ENCODE measurements at regions not wholly inside any gene's neighbourhood (a gene's known extent, or its start where the extent isn't known, plus 50 kb on each side); places are given as distances from the start of the nearest gene placed in this dataset.
"Not testable (repeated sequence)": the region's sequence is repeated elsewhere in the genome, so short reads cannot be mapped to it uniquely, and the experiment has no call there.

DNA sequence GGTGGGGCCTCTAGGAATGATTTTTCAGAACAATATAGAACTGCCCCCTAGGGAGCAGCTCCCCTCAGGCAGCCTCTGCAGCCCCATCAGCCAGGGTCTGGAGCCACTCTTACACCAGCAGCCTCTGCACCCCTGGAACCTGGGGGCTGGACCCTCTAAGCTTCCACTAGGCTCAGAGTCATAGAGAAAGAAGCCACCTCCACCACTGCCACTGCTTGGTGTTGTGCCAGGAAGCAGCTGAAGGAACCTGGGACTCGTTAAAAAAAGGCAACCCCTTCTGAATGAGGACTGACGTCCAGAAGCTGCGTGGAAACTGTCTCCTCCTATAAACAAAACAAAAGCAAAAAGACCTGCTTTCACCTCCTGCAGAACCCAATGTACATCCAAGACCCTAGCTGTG lies 98.1 kb upstream of the HS6ST1 start:
- DNase-seq, result no peak

DNA sequence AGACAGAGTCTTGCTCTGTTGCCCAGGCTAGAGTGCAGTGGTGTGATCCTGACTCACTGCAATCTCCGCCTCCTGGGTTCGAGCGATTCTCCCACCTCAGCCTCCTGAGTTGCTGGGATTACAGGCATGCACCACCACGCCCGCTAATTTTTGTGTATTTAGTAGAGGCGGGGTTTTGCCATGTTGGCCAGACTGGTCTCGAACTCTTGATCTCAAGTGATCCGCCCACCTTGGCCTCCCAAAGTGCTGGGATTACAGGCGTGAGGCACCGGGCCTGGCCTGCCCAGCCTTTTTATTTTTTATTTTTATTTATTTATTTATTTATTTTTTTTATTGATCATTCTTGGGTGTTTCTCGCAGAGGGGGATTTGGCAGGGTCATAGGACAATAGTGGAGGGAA lies 98.6 kb upstream of the HS6ST1 start:
- DNase-seq, result not testable (repeated sequence)

DNA sequence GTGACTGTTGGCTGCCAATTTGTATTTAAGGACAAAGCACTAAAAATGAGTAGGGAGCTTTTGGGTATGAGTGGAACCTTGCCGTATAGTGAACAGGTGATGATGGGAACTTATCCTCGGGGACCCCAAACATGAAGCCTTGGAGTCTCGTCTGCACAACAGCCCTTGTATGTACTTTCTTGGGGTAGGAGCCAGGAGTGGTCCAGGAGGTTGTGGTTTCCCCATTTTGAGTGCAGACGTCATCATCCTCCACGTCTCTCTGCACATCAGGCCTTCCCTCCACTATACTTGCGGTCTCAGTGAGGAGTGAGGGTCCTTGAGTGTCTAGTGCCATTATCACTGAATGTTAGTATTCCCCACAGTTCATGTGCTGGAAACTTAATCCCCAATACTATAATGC lies 101.5 kb upstream of the HS6ST1 start:
- DNase-seq, result no peak

DNA sequence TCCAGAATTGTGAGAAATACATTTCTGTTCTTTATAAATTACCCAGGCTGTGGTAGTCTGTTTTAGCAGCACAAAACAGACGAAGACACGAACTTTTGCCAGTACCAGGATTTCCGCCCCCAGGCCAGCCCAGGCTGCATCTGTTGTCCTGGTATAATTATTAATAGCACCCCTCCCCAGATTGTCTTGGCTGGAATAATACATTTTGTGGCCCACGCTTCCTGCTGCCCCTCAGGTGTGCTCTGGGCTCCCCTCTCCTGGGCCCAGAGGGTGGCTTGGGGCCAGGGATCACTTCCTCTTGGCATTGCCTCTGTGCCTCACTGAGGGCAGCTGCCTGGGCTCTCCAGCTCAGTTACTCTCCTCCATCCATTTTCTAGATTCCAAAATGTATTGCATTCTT lies 102.1 kb upstream of the HS6ST1 start:
- DNase-seq, result no peak

DNA sequence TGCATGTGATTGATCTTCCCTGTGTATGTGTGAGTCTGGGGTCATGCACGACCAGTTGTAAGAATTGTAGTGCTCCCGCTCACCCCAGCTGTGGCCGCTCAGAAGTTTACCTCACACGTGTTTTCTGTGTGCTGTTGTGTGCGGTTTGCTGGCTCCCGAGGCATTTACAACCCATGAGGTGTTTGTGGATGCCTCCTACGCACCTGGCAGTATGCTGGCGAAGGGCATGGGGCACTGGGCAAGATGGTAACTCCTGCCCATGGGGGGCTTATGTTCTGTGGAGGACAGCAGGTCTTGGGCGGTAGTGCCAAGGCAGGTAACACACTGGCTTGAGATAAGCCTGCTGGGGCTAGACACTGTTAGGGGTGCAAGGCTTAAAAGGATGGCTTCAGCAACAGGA lies 102.6 kb upstream of the HS6ST1 start:
- no peak for DNase-seq

DNA sequence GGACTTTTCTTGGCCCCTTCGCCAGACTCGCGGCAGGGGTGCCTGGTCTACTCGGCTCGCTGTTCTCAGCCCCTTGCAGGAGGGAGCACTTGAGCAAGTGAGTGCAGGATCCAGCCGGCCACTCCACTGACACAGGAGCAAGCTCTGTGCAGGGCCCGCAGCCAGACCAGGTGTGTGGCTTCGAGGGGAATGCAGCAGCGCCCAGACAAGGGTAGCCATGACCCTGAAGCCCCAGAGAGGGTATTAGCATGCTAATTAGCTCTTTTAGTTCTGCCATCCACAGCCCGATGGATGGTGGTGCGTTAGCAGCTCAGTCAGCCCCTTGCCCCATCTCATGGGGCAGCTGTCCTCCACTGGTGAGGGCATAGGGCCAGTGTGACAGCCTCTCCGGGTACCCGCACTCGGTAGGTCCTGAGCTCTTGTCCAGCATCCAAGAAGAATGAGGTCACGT lies 103.2 kb upstream of the HS6ST1 start:
- DNase-seq, result no peak

DNA sequence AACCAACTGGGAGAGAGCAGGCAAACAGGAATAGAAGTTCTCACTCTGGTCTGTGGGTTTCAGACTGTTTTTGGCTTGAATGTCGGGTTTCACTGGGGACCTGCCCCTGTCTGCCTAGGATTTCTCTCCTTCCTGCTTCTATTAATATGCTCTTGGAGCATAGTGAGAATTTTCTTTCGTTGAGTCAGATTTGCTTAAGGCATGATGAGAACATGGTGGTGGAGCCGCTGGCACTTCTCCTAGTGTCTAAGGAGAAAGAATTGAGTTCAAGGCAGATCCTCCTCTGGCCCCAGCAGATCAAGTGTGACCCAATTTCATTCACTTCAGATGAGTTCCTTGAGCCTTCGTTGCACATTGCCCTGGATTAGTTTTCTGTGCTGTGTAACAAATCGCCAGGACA lies 103.9 kb upstream of the HS6ST1 start:
- no peak for DNase-seq

DNA sequence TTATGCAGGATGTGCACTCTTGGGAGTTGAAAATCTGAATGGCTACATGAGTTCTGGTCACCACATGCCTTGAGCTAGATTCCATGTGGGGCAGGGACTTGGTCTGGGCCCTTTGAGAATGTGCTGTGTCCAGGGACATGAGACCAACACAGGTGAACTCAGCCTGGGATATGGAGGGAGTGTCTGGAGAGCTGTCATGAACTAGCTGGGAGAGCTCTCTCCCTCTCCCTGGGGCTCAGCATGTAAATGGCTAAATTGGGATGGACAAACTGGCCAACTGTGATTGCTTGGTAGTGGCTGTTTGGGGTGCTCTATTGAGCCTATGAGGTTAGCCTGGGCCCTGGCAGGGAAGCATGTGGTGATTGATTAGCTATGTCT lies 105.1 kb upstream of the HS6ST1 start:
- no peak for DNase-seq

DNA sequence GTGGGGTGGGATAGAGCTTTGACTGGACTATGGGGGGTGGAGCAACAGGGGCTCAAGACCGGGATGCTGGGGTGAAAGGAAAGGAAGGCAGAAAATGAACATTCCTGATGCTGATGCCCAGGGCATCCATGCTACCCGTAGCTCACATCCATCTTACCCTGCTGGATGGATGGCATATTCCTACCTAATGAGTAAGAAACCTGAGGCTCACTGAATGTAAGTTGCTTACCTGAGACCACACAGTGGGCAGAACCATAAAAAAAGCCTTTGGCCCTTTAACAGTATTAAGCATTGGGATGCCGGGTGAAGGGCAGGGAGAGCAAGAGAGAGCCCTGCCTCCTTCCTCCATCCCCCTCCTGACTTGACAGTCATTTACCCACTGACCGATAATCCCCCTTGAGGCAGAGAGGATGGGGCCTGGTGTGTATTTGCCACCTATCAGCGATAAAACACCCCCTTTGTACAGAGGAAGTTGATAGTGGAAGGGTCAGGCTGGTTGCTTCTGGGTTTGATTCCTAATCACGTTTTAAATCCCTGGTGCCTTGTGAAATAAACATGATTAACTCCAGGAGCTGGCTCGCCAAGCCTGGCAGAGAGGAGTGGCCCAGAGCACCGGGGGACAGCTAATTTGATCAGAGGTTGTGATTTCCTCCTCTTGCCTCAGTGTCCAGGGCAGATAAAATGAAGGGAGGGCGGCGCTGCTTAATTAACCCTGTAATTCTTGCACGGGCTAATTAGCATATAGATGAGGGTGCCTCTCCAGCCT lies 105.9 kb upstream of the HS6ST1 start:
- no peak for DNase-seq

DNA sequence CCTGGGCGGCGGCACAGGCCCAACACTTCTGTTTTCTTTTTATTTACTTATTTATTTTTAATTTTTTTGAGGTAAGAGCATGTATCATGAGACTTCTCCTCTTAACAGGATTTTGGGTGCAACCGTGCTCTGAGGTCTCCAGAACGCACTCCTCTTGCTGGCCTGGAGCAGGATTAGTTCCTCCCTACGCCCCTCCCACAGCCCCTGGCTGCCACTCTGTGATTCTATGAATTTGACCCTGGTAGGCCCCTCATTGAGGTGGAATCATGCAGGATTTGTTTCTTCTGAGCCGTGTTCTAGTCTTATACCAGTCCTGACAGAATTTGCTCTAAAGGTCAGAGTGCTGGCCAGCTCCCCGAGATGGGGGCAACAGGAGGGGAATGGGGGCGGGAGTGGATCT lies 106.5 kb upstream of the HS6ST1 start:
- no peak for DNase-seq

DNA sequence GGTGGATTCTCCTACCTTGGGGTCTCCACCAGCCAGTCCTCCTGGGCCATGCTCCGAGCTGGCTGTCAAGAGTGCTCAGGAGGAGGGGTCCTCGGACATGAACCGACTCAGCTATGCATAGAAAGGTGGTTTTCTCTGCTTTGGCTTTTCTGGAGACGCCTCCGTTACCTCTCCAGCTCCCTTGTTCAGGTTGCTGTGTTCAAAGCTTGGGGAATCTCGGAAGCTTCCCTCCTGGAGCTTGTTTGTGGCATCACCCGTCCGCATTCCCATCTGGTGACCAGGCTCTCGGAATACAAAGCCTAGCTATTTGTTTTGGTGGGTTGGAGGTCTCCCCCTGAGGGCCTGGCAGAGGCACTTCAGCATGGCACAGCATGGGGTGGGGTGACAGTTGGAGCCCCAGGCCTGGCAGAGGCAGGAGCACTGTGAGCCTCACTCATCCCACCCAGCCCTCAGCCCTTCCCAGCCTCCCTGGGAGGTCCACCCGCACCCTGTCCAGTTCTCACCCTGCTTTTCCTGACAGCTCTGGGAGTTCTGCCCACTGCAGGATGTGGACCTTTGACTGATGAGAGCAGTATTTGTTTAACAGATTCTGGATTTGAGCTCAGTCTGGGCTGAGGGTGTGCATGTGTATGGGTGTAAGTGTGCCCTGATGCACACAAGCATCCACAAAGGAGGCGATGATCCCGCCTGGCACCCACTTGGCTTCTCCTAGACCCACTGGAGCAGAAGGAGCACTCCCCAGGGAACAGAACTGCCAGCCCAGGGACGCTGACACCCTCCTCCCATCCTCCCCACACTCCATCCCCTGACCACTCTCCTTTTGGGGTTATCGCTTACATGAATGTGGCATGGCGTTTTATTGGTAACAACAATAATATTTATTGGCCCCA lies 107.3 kb upstream of the HS6ST1 start:
- no peak for DNase-seq

DNA sequence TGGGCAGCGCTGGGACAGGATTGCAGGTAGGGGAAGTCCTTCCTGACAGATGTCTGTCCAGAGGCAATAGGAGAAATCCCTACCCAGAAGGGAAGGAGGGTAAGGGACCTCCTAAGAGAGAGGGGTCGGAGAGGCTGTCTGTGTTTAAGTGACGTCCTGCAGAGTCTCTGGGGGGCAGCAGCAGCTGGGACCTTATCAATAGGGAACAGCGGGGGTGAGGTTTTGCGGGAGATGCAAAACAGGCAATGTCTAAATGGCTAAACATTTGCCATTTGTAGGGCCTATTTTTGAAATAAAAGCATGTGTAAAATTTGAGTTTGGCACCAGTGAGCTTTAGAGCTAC lies 108.7 kb upstream of the HS6ST1 start:
- DNase-seq, result no peak

DNA sequence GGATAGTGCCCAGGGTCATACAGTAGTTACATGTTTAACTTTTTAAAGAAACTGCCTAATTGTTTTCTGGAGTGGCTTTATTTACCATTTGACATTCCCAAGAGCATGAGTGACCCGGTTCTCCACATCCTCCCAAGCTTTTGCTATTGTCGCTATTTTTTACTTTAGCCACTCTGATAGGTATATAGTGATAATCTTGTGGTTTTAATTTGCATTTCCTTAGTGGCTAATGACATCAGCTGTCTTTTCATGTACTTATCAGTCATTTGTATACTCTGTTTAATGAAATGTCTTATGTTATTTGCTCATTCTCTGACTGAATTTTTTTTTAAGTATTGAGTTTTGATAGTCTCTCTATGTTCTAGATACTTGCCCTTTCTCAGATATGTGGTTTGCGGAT lies 109.7 kb upstream of the HS6ST1 start:
- DNase-seq, result no peak

DNA sequence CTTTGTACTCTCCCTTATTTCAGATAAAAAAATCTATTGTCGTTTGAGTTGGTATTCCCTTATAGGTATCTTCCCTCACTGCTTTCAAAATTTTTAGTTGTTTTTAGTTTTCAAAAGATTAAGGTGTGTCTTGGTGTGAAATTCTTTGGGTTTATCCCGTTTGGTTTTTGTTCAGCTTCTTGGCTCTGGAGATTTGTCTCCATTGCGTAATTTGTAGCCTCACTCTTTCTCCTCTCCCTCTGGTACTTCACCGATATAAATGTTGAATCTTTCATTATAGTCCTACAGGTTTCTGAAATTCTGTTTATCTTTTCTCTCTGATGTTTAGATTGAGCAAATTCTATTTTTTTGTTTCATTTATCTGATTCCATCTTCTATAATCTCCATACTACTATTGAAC lies 113.8 kb upstream of the HS6ST1 start:
- no peak for DNase-seq

DNA sequence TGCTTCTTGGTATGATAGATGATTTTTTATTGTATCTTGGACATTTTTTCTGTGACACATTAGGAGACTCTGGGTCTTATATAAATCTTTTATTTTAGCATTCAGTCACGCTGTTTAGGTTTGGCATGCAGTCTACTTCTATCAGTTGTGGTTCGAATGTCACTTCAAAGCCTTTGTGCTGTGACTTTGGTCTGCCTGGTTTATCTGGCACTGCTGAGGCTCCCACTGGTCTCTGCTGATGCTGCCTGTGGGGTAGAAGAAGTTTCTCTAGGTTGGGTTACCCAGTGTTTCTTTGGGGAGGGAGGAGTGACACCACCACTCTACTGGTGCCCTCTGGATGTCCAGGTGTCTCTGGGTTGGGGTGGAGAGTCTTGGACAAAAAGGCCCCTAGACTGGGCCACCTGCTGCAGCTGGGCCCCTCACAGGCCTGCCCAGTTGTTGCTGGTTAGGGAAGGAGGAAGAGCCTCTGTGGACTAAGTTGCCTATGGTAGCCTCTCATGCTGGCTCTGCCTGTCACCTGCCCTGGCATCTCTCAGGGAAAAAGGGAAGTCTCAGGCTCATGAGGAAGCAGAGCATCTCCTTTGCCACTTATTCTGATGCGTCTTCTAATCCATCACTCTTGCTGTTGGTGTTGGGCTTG lies 115.4 kb upstream of the HS6ST1 start:
- no peak for DNase-seq

DNA sequence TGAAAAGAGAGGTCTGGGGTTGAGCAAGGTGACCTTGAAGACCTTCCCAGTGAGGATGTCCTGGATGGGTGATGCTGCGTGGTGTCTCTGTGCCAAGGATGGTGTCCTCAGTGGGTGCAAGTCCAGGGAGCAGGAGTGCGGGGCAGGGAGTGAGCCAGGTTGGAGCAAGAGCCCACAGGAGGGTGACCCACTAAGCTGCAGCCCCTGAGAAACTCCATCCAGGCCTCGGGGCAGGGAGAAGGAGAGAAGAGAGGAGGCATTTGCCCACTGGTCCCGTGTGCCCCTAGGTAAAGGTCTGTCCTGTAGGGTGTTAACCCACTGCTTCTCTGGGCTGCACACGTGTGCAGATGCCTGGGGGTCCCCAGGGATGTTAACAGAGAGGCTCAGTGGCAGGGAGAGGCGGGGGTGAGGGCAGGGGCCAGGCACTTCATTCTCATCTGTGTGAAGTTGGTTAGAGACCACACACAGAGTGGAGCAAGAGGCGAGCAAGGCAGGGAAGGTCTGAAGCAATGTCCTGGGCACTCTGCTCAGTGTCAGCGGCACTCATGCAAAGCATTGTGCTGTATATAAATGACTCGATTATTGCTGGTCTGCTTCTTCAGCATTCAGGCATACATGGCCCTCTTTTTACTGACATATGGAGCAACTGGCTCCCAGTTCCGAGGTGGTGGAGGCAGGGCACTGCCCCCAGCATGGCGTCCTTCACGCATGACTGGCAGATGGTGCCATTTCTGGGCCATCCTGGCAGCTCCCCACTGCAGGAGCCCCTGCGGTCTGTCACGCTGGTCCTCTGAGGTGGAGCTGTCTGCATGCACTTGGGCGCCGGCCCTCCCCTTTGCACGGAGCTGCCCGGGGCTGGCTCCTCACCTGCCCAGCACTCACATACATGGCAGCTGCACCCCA lies 117.2 kb upstream of the HS6ST1 start:
- no peak for DNase-seq

DNA sequence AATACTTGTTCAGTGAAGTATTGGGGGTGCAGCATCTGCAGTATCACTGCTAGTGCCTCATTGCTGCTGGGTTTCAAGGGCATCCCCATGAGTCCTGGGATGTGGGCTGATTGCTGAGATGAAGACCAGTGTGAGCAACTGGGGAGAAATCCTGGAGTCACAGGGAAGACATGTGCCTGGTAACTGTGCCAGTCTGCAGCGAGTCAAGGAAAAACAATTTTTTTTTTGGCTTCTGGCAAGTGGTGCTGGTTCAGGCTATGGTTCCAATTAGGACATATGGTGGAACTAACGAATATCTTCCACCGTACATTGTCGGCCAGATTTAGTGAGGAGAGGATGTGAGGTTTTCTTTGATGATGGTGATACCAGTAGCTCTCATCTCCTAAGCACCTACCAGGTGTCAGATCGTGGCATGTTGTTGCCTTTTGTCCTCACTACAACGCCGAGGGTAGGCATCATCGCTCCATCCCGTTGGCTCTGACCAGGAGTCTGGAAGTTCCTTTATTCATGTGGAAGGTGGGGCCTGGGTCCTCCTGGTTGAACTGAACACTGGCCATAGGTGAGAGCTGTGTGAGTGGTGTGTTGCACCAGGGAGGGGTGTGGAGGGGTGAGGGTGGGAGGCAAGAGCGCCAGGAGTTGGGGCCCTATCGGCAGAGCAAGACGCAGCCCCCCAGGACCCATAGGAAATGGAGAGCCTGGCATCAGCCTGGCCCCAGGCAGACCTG lies 118.0 kb upstream of the HS6ST1 start:
- DNase-seq, result peak; percentile 9

DNA sequence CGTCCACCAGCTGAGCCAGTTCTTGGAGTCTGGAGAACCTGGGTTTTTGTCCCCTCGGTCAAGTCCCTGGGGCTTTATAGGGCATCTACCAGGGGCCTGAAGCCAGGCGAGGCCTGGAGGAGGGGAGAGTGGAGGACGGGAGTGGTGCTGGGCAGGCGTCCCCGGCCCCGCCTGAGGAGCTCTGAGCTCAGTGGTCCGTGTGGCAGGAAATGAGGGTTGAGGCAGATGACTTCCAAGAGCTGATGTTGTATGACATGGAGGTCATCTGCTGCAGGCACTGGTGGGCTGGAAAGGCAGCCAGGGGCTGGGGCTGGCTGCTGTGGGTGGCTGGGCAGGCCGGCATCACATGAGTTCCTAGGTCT lies 118.5 kb upstream of the HS6ST1 start:
- DNase-seq, result peak; percentile 10

DNA sequence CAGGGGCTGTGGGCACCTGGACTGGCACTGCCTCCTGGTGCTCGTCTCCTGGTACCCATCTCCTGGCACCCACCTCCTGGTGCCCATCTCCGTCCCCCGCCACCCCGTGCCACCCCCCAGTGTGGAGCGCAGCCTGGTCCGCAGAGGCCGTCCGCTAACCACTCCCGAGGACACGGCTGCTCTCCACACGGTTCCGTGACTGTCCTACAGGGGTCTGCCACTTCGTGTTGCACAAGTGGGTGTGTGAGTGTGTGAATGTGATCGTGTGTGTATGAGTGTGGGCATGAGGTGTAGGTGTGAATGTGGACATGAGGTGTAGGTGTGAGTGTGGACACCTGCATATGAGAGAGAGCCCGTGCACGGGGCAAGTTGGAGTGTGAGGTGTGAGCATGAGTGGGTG lies 119.4 kb upstream of the HS6ST1 start:
- peak; percentile 12 for DNase-seq

DNA sequence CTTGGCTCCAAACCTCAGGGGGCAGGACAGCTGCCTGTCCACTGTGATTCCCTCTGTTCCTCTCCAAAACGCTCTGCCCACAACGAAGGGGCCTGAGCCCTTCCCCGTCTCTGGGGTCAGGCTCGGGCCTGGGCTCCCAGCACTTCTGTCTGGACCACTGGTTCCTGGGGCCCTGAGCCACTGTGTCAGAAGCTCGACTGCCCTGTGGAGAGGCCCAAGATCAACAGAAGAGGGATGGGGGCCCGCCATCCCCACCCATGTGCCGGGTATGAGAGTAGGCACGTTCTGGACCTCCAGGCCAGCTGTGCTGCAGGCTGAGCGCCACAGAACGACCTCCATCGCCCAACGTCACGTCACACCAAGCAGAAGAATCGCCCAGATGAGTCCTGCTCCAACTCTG lies 119.9 kb upstream of the HS6ST1 start:
- no peak for DNase-seq

DNA sequence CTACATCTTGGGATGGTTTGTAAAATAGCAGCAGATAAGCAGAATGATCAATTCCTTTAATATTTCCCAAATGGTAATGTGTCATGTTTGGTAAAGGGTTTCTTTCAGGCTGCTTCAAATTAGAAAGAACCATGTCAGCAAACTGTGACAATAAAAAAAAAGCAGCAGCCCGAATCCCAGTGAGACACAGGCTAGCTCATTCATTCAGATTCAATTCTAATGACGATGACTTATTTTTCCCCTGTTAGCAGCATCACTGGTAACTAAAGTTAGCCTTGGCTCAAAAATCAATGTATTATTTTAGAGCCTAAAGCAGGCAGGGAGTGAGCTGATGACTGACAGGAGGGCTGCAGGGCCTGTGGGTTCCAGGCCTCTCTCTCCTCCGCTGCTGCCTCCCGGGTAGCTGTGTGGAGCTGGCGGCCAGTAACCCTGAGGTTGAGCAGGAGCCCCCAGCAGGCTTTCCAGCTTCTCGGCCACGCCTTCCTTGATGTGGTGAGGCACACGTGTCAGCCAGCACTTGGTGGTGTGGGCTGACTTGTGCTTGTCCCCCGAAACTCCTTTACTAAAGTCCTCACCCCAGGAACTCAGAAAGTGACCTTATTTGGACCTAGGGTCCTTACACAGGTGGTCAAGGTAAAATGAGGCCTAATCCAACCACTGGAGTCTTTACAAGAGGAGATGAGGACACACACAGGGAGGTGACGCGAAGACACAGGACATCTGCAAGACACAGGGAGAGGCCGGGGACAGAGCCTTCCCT lies 120.5 kb upstream of the HS6ST1 start:
- DNase-seq, result peak; percentile 15

Measured in CD4-positive, alpha-beta T cell treated with Interleukin-15 for 1 hour (primary cell).